B cell (primary cell): ENCODE measurements at regions not wholly inside any gene's neighbourhood (a gene's known extent, or its start where the extent isn't known, plus 50 kb on each side); places are given as distances from the start of the nearest gene placed in this dataset.

Source experiments
- ATAC-seq: fragments of 200-7000 bp; cut with Tn5 transposase; one replicate; pipeline ENCODE4 v1.10.0; 2021; ENCODE audit warnings: low read depth, mild to moderate bottlenecking, moderate number of reproducible peaks, moderate library complexity
- CTCF ChIA-PET: fragments of 350-600 bp; sonication (Branson Sonifier 250); formaldehyde crosslinking; loops from one replicate; lab custom pipeline; 2021; ENCODE audit warnings: antibody characterized with exemption, inconsistent platforms; lab: Charles Lee
- POLR2A ChIA-PET: fragments of 350-600 bp; sonication (Branson Sonifier 250); formaldehyde crosslinking; loops from one replicate; lab custom pipeline; 2021; ENCODE audit warnings: antibody characterized with exemption; lab: Charles Lee
- DNase-seq: peaks from one replicate; pipeline ENCODE4 v3.0.0; 2013
- H2AFZ ChIP-seq: 2 replicates; pipeline ENCODE4 v1.6.1; 2012; ENCODE audit warnings: mild to moderate bottlenecking, low read depth, low read length; ENCODE audit not compliant: insufficient read depth, poor library complexity, severe bottlenecking
- H3K27ac ChIP-seq, 2 donors: 1 replicate in 1 of 2; 2 replicates in 1 of 2; pipeline ENCODE4 v1.5.1; 2012 to 2013; ENCODE audit warnings: low read length in 2 of 2, mild to moderate bottlenecking in 2 of 2, moderate library complexity in 1 of 2
- H3K27me3 ChIP-seq, 4 experiments: fragments of 200-600 bp in 1 of 4; sonication (generic) in 1 of 4; replicated peaks in 1 of 4; 1 replicate in 2 of 4; 2 replicates in 2 of 4; pipeline versions ENCODE4 v1.6.1 to v1.7.0; 2013 to 2016; ENCODE audit warnings: low read length in 3 of 4, mild to moderate bottlenecking in 2 of 4, mixed read lengths in 1 of 4, moderate library complexity in 1 of 4; ENCODE audit not compliant: insufficient read depth in 4 of 4, control insufficient read depth in 3 of 4; ENCODE audit errors: control extremely low read depth in 1 of 4
- H3K36me3 ChIP-seq, 2 experiments: replicated peaks in 1 of 2; 1 replicate in 1 of 2; 2 replicates in 1 of 2; pipeline versions ENCODE4 v1.6.1 to v1.7.1; 2013; ENCODE audit warnings: low read length in 1 of 2; ENCODE audit not compliant: insufficient read depth in 2 of 2, control insufficient read depth in 1 of 2; ENCODE audit errors: control extremely low read depth in 1 of 2, extremely low read depth in 1 of 2
- H3K4me1 ChIP-seq, 2 donors: fragments of 200-600 bp in 1 of 2; sonication (generic) in 1 of 2; 1 replicate in 1 of 2; 2 replicates in 1 of 2; pipeline versions ENCODE4 v1.5.1 to v1.6.1; 2013 to 2017; ENCODE audit warnings: low read length in 2 of 2; ENCODE audit not compliant: control insufficient read depth in 2 of 2, insufficient read depth in 2 of 2
- H3K4me2 ChIP-seq: replicated peaks from 2 replicates; pipeline ENCODE3; 2012; ENCODE audit warnings: mild to moderate bottlenecking, low read depth, low read length; ENCODE audit not compliant: poor library complexity, severe bottlenecking
- H3K4me3 ChIP-seq, 5 experiments: fragments of 200-600 bp in 1 of 5; sonication (generic) in 1 of 5; 1 replicate in 3 of 5; 2 replicates in 2 of 5; pipeline versions ENCODE4 v1.5.1 to v1.7.0; 2011 to 2016; ENCODE audit warnings: low read length in 4 of 5, mild to moderate bottlenecking in 4 of 5, low read depth in 2 of 5, control low read depth in 1 of 5, moderate library complexity in 1 of 5; ENCODE audit not compliant: insufficient read depth in 1 of 5; ENCODE audit errors: control extremely low read depth in 1 of 5, extremely low read depth in 1 of 5
- H3K79me2 ChIP-seq: fragments of 200-600 bp; sonication (generic); one replicate; pipeline ENCODE4 v1.6.0; 2016; ENCODE audit warnings: low read length; ENCODE audit not compliant: control insufficient read depth, insufficient read depth
- H3K9ac ChIP-seq: fragments of 200-600 bp; sonication (generic); 2 replicates; pipeline ENCODE4 v1.6.1; 2017; ENCODE audit warnings: mild to moderate bottlenecking, low read length, moderate library complexity
- H3K9me3 ChIP-seq, 3 donors: one replicate each; pipeline versions ENCODE4 v1.6.1 to v1.7.1; 2013; ENCODE audit warnings: low read length in 2 of 3; ENCODE audit not compliant: control insufficient read depth in 2 of 3, insufficient read depth in 1 of 3; ENCODE audit errors: control extremely low read depth in 1 of 3
- H4K20me1 ChIP-seq: 2 replicates; pipeline ENCODE4 v1.6.0; 2012; ENCODE audit warnings: mild to moderate bottlenecking, low read length; ENCODE audit not compliant: insufficient read depth, control insufficient read depth, poor library complexity, severe bottlenecking
- H3K27ac Mint-ChIP-seq: one replicate; pipeline ENCODE4 v1.8.0; 2021; ENCODE audit warnings: mixed read lengths
- H3K27me3 Mint-ChIP-seq: one replicate; pipeline ENCODE4 v1.8.0; 2021; ENCODE audit warnings: mixed read lengths
- H3K4me1 Mint-ChIP-seq: one replicate; pipeline ENCODE4 v1.8.0; 2021; ENCODE audit warnings: mixed read lengths
- H3K4me3 Mint-ChIP-seq: one replicate; pipeline ENCODE4 v1.8.0; 2021; ENCODE audit warnings: mixed read lengths
- H3K9me3 Mint-ChIP-seq: one replicate; pipeline ENCODE4 v1.8.0; 2022; ENCODE audit warnings: mixed read lengths; ENCODE audit not compliant: insufficient read depth
- EZH2 ChIP-seq: IDR thresholded peaks from 2 replicates; pipeline ENCODE4 v1.6.1; 2012; ENCODE audit warnings: borderline replicate concordance, low read depth, mild to moderate bottlenecking, moderate library complexity, low read length; ENCODE audit not compliant: insufficient read depth, poor library complexity, severe bottlenecking
- WGBS: methylation state at CpG from one replicate; pipeline ENCODE4 v1.1.5; 2013; ENCODE audit warnings: missing lambda C conversion rate; ENCODE audit not compliant: insufficient coverage; 5-methylcytosine and 5-hydroxymethylcytosine counted together
- intact Hi-C: fragments of 100-400 bp; cut with micrococcal nuclease; formaldehyde crosslinking; loops from one replicate; pipeline ENCODE4 v1.10.0; 2022
- TF ChIP-seq, protein P1 (sequence below): fragments of 200-600 bp; IDR thresholded peaks from one replicate; pipeline ENCODE4 v1.8.0; 2022; ENCODE audit warnings: antibody characterized with exemption, mild to moderate bottlenecking

- ATAC-seq (no peak), DNase-seq (no peak)
- Histone ChIP-seq H3K79me2 (no peaks in the 10 kb centered on the region), H3K27me3 (no peaks in the 10 kb centered on the region), H3K4me1 (no peaks in the 10 kb centered on the region), H3K9ac (no peak overlapping the region), H3K9me3 (peaks cover 0 to 2% (median 0%) of the 10 kb centered on the region in 3 donors), H3K4me2 (no peak overlapping the region), H3K4me3 (no peak overlapping the region), H3K27ac (no peak overlapping the region), H4K20me1 (no peaks in the 10 kb centered on the region), H2AFZ (no peak overlapping the region), H3K36me3 (no peaks in the 10 kb centered on the region)
- Mint-ChIP-seq H3K4me1 (no peaks in the 10 kb centered on the region), H3K9me3 (no peaks in the 10 kb centered on the region), H3K27me3 (no peaks in the 10 kb centered on the region), H3K27ac (no peak overlapping the region), H3K4me3 (no peak overlapping the region)
- TF ChIP-seq, protein P1, sequence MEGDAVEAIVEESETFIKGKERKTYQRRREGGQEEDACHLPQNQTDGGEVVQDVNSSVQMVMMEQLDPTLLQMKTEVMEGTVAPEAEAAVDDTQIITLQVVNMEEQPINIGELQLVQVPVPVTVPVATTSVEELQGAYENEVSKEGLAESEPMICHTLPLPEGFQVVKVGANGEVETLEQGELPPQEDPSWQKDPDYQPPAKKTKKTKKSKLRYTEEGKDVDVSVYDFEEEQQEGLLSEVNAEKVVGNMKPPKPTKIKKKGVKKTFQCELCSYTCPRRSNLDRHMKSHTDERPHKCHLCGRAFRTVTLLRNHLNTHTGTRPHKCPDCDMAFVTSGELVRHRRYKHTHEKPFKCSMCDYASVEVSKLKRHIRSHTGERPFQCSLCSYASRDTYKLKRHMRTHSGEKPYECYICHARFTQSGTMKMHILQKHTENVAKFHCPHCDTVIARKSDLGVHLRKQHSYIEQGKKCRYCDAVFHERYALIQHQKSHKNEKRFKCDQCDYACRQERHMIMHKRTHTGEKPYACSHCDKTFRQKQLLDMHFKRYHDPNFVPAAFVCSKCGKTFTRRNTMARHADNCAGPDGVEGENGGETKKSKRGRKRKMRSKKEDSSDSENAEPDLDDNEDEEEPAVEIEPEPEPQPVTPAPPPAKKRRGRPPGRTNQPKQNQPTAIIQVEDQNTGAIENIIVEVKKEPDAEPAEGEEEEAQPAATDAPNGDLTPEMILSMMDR: no peak
- TF ChIP-seq EZH2: no peak
- POLR2A ChIA-PET: no interaction called here
- CTCF ChIA-PET: no interaction called here
- intact Hi-C loops: no loop called here
Measured at GRCh38 chr12:114986178-114986714, 302.3 kb upstream of the TBX3 start.

- no peak overlapping the region for H2AFZ ChIP-seq
- H4K20me1 ChIP-seq: no peaks in the 10 kb centered on the region
- intact Hi-C loops: no loop called here
- peaks cover 0 to 2% (median 0%) of the 10 kb centered on the region in 3 donors for H3K9me3 ChIP-seq
- Mint-ChIP-seq H3K4me3 (no peak overlapping the region), H3K9me3 (no peaks in the 10 kb centered on the region), H3K27ac (no peak overlapping the region), H3K27me3 (no peaks in the 10 kb centered on the region), H3K4me1 (no peaks in the 10 kb centered on the region)
- H3K27ac ChIP-seq: no peak overlapping the region
- DNase-seq (no peak), ATAC-seq (no peak)
- ChIA-PET CTCF (no interaction called here), POLR2A (no interaction called here)
- no peak overlapping the region for H3K4me3 ChIP-seq
- no peaks in the 10 kb centered on the region for H3K36me3 ChIP-seq
- no peaks in the 10 kb centered on the region for H3K27me3 ChIP-seq
- H3K4me2 ChIP-seq: no peak overlapping the region
- TF ChIP-seq, protein P1: no peak
- no peak for TF ChIP-seq EZH2
- no CpG with 5 or more reads among the region's 2 CpGs for WGBS
- H3K79me2 ChIP-seq: no peaks in the 10 kb centered on the region
- no peak overlapping the region for H3K9ac ChIP-seq
- no peaks in the 10 kb centered on the region for H3K4me1 ChIP-seq
Measured at GRCh38 chr12:114984634-114985061, 300.7 kb upstream of the TBX3 start.
